ENCODE measurements at regions not wholly inside any gene's neighbourhood (a gene's known extent, or its start where the extent isn't known, plus 50 kb on each side); places are given as distances from the start of the nearest gene placed in this dataset.
"Not testable (repeated sequence)": the region's sequence is repeated elsewhere in the genome, so short reads cannot be mapped to it uniquely, and the experiment has no call there.

DNA sequence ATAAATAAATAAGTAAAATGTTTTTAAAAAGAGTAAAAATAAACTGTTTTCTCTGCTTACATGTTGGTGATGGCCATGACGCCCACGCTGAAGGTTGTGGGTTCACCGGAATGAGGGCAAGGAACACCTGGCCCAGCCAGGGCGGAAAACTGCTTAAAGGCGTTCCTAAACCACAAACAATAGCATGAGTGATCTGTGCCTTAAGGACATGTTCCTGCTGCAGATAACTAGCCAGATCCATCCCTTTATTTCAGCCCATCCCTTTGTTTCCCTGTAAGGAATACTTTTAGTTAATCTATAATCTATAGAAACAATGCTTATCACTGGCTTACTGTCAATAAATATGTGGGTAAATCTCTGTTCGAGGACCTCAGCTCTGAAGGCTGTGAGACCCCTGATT is 63.3 kb upstream of the CEP78 start:
- H3K36me3 ChIP-seq (replicated peaks in 1 of 2); H3K4me1 ChIP-seq (replicated peaks in 1 of 2); intact Hi-C loops (cut with DNase I); H3K27me3 ChIP-seq; H3K4me3 ChIP-seq; DNase-seq; H3K9me3 ChIP-seq (replicated peaks in 1 of 3); H3K27ac ChIP-seq: not testable (repeated sequence)
- 86 to 93% (median 90%) methylated on average over 6 of the region's 6 CpGs for WGBS, 4 donors

GRCh38 chr9:78171651-78172050 is 64.2 kb upstream of the CEP78 start:
- H3K4me3 ChIP-seq: no peak overlapping the region
- 69 to 90% (median 83%) methylated on average over 1 of the region's 1 CpG for WGBS, 4 donors
- intact Hi-C loops (cut with DNase I): no loop called here
- H3K9me3 ChIP-seq (replicated peaks in 1 of 3): no peaks in the 10 kb centered on the region
- no peak overlapping the region for H3K27ac ChIP-seq
- TF ChIP-seq CTCF (IDR thresholded peaks at IDR 0.05): no peak
- no peak for TF ChIP-seq POLR2A (IDR thresholded peaks at IDR 0.05)
- no peaks in the 10 kb centered on the region for H3K27me3 ChIP-seq
- H3K36me3 ChIP-seq (replicated peaks in 1 of 2): no peaks in the 10 kb centered on the region
- DNase-seq: no peak
- no peaks in the 10 kb centered on the region for H3K4me1 ChIP-seq (replicated peaks in 1 of 2)

DNA sequence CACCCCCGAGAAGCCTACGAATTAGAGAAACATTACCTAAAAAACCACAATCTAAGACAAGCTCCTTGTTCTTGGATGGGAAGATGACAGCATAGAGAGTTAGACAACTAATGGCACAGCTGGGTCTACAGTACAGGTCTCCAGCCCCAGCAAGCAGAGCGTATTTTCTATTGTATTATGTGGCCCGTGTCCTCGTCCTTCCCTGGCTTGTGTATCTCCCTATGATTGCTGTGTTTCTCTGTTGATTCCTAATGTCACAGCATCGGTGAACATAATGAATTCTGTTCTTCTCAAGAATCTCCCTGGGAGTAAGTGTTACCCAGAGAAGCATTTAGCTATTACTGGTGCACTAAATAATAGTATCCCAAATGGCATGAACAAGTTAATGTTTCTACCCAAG is 66.8 kb upstream of the CEP78 start:
- TF ChIP-seq POLR2A (IDR thresholded peaks at IDR 0.05) (no peak), CTCF (IDR thresholded peaks at IDR 0.05) (no peak)
- no peak overlapping the region for H3K27ac ChIP-seq
- WGBS, 4 donors: 83 to 92% (median 88%) methylated on average over 6 of the region's 6 CpGs
- no peak overlapping the region for H3K4me3 ChIP-seq
- no peaks in the 10 kb centered on the region for H3K4me1 ChIP-seq (replicated peaks in 1 of 2)
- H3K36me3 ChIP-seq (replicated peaks in 1 of 2): no peaks in the 10 kb centered on the region
- no peak for DNase-seq
- no peaks in the 10 kb centered on the region for H3K9me3 ChIP-seq (replicated peaks in 1 of 3)
- H3K27me3 ChIP-seq: no peaks in the 10 kb centered on the region
- intact Hi-C loops (cut with DNase I): no loop called here

DNA sequence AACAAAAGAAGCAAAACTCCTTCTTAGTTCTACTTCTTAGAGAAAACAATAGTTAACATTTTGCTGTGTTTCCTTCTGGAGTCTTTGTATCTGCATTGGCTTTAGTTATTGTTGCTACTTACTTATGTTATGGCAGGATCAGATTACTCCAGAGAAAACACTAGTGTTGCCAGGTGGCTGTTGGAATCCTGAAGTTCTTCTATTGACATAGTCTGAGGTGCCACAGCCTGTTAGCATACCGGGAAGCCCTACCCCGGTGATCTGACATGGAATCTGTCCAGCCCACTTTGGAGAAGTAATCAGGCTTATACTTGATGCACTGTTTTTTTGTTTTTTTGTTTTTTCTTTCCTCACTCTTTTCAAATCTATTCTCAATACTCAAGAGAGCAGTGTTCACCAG is 68.5 kb upstream of the CEP78 start:
- 22 to 49% (median 42%) methylated on average over 2 of the region's 2 CpGs for WGBS, 4 donors
- Histone ChIP-seq H3K9me3 (replicated peaks in 1 of 3) (no peaks in the 10 kb centered on the region), H3K27me3 (no peaks in the 10 kb centered on the region), H3K4me1 (replicated peaks in 1 of 2) (no peaks in the 10 kb centered on the region), H3K4me3 (no peak overlapping the region), H3K36me3 (replicated peaks in 1 of 2) (no peaks in the 10 kb centered on the region), H3K27ac (no peak overlapping the region)
- no peak for TF ChIP-seq CTCF (IDR thresholded peaks at IDR 0.05)
- TF ChIP-seq POLR2A (IDR thresholded peaks at IDR 0.05): no peak
- intact Hi-C loops (cut with DNase I): no loop called here
- DNase-seq: no peak

DNA sequence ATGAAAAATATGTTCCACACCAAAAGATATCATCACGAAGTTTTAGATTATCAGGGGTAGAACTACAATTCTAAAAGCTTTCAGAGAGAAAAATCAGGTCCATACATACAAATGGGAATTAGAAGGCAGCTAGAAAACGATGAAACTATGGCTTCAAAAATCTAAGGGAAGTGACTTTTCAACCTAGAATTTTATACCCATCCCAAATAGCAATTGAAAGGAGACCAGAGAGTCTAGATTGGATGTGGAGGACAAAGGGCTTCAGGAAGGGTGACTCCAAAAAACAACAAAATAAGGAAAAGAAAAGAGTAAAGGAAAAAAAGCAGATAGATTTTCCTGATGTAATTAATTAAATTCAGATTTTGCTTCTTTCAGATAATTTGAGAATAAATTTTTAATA is 72.0 kb upstream of the CEP78 start:
- H3K27ac ChIP-seq: no peak overlapping the region
- H3K36me3 ChIP-seq (replicated peaks in 1 of 2): no peaks in the 10 kb centered on the region
- no peak for TF ChIP-seq POLR2A (IDR thresholded peaks at IDR 0.05)
- no peak for DNase-seq
- H3K9me3 ChIP-seq (replicated peaks in 1 of 3): no peaks in the 10 kb centered on the region
- WGBS, 4 donors: 67 to 79% (median 71%) methylated on average over 2 of the region's 2 CpGs
- intact Hi-C loops (cut with DNase I): no loop called here
- no peak overlapping the region for H3K4me3 ChIP-seq
- H3K4me1 ChIP-seq (replicated peaks in 1 of 2): no peaks in the 10 kb centered on the region
- H3K27me3 ChIP-seq: no peaks in the 10 kb centered on the region

Measured in adrenal gland (tissue), 9 donors.